Loucy (cell line): ENCODE measurements at regions not wholly inside any gene's neighbourhood (a gene's known extent, or its start where the extent isn't known, plus 50 kb on each side); places are given as distances from the start of the nearest gene placed in this dataset.

Experiments
- EZH2phosphoT487 ChIP-seq: fragments of 200-600 bp; IDR thresholded peaks from 2 replicates; pipeline ENCODE4 v1.6.1; 2018; ENCODE audit warnings: antibody characterized with exemption, mild to moderate bottlenecking, moderate library complexity, borderline replicate concordance
- TF ChIP-seq, protein P1 (sequence below): fragments of 200-600 bp; sonication (generic); conservative IDR thresholded peaks from 2 replicates; pipeline ENCODE4 v1.5.1; 2014; ENCODE audit warnings: mild to moderate bottlenecking, antibody characterized with exemption, low read length

DNA sequence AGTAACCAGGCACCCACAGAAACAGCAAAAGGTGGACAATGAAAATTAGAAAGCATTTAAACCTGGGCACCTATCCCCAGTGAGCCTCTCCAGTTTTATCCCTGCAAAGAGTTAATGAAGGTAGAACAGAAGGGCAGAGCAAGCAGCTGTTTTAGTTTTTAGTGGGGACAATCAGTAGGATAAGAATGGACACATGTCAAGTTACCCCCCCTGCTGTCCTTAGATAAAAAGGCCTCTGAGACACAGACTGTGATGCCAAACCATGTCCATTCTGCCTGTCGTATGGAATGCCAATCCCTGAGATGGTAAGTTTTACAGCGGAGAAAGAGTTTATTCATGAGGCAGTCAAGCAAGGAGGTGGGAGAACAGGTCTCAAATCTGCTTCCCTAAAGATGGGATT, 162.6 kb upstream of the AGR3 start:
- TF ChIP-seq, protein P1, sequence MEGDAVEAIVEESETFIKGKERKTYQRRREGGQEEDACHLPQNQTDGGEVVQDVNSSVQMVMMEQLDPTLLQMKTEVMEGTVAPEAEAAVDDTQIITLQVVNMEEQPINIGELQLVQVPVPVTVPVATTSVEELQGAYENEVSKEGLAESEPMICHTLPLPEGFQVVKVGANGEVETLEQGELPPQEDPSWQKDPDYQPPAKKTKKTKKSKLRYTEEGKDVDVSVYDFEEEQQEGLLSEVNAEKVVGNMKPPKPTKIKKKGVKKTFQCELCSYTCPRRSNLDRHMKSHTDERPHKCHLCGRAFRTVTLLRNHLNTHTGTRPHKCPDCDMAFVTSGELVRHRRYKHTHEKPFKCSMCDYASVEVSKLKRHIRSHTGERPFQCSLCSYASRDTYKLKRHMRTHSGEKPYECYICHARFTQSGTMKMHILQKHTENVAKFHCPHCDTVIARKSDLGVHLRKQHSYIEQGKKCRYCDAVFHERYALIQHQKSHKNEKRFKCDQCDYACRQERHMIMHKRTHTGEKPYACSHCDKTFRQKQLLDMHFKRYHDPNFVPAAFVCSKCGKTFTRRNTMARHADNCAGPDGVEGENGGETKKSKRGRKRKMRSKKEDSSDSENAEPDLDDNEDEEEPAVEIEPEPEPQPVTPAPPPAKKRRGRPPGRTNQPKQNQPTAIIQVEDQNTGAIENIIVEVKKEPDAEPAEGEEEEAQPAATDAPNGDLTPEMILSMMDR, result peak; percentile 27; the same call in 1 of the 2 replicates
- TF ChIP-seq EZH2phosphoT487, result no peak
